ENCODE measurements at regions not wholly inside any gene's neighbourhood (a gene's known extent, or its start where the extent isn't known, plus 50 kb on each side); places are given as distances from the start of the nearest gene placed in this dataset.

- TF ChIP-seq CTCF (IDR thresholded peaks at IDR 0.05) (no peak), POLR2AphosphoS5 (IDR thresholded peaks at IDR 0.05) (no peak)
Measured at GRCh38 chr10:113287592-113287991, 265.3 kb upstream of the HABP2 start.
